DND-41 (cell line): ENCODE measurements at regions not wholly inside any gene's neighbourhood (a gene's known extent, or its start where the extent isn't known, plus 50 kb on each side); places are given as distances from the start of the nearest gene placed in this dataset.

ENCODE experiments used
- CTCF ChIP-seq: IDR thresholded peaks from 2 replicates; pipeline ENCODE4 v1.5.1; 2012; ENCODE audit warnings: borderline replicate concordance, low read length, moderate library complexity, mild to moderate bottlenecking; ENCODE audit not compliant: poor library complexity, severe bottlenecking; ENCODE audit errors: extremely low read depth
- EZH2 ChIP-seq: IDR thresholded peaks from 3 replicates; pipeline ENCODE4 v1.6.1; 2012; ENCODE audit warnings: borderline replicate concordance, low read depth, mild to moderate bottlenecking, moderate library complexity, low read length, inconsistent platforms; ENCODE audit not compliant: severe bottlenecking

GRCh38 chr15:62626903-62627302 is 415.6 kb upstream of the TPM1 start:
- TF ChIP-seq EZH2 (no peak), CTCF (no peak)
